ENCODE measurements at regions not wholly inside any gene's neighbourhood (a gene's known extent, or its start where the extent isn't known, plus 50 kb on each side); places are given as distances from the start of the nearest gene placed in this dataset.
A peak's percentile ranks its signal among the peaks of the same experiment; 100 is the strongest.

DNA sequence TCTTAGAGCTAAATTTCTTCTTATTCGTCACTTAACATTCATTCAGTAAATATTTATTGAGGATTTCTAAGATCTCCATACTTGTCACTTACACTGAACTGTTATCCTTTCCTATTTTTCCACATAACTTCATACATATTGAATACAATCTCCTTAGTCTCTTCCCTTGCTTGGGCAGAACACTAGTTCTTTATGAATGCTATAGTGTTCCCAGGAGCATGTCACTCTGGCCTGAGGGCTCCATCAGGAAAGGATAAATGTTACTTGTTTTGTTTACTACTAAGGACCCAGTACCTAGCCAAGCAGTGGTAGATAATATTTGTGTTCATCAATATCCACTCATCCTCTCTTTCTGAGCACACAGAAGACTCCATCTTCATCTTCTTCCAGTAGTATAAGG, 544.7 kb downstream of the ZEB2 start (continued):
- TF ChIP-seq, protein P1, sequence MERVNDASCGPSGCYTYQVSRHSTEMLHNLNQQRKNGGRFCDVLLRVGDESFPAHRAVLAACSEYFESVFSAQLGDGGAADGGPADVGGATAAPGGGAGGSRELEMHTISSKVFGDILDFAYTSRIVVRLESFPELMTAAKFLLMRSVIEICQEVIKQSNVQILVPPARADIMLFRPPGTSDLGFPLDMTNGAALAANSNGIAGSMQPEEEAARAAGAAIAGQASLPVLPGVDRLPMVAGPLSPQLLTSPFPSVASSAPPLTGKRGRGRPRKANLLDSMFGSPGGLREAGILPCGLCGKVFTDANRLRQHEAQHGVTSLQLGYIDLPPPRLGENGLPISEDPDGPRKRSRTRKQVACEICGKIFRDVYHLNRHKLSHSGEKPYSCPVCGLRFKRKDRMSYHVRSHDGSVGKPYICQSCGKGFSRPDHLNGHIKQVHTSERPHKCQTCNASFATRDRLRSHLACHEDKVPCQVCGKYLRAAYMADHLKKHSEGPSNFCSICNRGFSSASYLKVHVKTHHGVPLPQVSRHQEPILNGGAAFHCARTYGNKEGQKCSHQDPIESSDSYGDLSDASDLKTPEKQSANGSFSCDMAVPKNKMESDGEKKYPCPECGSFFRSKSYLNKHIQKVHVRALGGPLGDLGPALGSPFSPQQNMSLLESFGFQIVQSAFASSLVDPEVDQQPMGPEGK (CRISPR knock-in tag; IDR thresholded peaks at IDR 0.05; ENCODE audit: borderline replicate concordance) = no peak
- TF ChIP-seq ZFP3 (CRISPR knock-in tag; IDR thresholded peaks at IDR 0.05) (no peak), ZFP30 (CRISPR knock-in tag; IDR thresholded peaks at IDR 0.05) (no peak), ISL1 (CRISPR knock-in tag; IDR thresholded peaks at IDR 0.05) (no peak), ZNF8 (CRISPR knock-in tag; IDR thresholded peaks at IDR 0.05) (no peak), OSR1 (CRISPR knock-in tag; IDR thresholded peaks at IDR 0.05) (no peak)
- TF ChIP-seq, protein P2, sequence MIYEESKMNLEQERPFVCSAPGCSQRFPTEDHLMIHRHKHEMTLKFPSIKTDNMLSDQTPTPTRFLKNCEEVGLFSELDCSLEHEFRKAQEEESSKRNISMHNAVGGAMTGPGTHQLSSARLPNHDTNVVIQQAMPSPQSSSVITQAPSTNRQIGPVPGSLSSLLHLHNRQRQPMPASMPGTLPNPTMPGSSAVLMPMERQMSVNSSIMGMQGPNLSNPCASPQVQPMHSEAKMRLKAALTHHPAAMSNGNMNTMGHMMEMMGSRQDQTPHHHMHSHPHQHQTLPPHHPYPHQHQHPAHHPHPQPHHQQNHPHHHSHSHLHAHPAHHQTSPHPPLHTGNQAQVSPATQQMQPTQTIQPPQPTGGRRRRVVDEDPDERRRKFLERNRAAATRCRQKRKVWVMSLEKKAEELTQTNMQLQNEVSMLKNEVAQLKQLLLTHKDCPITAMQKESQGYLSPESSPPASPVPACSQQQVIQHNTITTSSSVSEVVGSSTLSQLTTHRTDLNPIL (CRISPR knock-in tag; IDR thresholded peaks at IDR 0.05; ENCODE audit: low read depth) = no peak

DNA sequence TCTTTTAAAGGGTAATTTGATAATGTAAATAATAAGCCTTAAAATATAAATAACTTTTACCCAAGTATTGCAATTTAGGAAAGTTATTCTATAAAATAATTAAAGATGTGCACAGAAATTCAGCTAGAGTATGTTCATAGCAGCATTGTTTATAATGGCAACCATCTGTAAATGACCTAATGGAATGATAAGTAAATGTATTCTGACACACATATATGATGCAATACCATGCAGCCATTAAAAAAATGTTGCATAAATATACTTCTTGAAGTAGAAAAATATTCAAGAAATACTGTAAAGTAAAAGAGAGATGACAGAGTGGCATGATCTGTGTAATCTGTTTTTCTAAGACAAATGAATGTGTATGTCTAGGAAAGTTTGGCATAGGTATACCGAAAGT, 545.7 kb downstream of the ZEB2 start:
- TF ChIP-seq ISL1 (CRISPR knock-in tag; IDR thresholded peaks at IDR 0.05) (0 out of 2 replicates have a peak, but pooled peaks have one; percentile 19), ZFP30 (CRISPR knock-in tag; IDR thresholded peaks at IDR 0.05) (no peak)
- ATAC-seq = no peak

DNA sequence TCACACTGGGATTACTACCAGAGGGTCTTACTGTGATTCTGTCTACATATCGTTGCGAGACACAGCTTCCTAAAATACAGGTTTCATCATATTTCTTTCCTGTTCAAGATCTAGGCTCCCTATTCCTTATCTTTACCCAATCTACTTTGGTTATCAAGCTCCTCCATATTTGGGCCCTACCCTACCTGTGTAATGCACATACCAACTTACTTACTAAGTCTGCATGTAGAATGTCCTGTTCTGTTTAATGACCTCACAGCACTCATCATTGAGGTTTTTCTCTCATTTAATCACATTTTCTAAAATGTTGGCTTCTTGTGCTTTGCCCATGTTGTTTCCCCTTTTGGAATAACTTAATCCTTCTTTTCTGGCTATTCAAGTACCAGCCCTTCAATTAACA, 551.1 kb downstream of the ZEB2 start:
- TF ChIP-seq, protein P3, sequence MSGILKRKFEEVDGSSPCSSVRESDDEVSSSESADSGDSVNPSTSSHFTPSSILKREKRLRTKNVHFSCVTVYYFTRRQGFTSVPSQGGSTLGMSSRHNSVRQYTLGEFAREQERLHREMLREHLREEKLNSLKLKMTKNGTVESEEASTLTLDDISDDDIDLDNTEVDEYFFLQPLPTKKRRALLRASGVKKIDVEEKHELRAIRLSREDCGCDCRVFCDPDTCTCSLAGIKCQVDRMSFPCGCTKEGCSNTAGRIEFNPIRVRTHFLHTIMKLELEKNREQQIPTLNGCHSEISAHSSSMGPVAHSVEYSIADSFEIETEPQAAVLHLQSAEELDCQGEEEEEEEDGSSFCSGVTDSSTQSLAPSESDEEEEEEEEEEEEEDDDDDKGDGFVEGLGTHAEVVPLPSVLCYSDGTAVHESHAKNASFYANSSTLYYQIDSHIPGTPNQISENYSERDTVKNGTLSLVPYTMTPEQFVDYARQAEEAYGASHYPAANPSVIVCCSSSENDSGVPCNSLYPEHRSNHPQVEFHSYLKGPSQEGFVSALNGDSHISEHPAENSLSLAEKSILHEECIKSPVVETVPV (CRISPR knock-in tag; IDR thresholded peaks at IDR 0.05) = no peak
- TF ChIP-seq TCF4 (CRISPR knock-in tag; IDR thresholded peaks at IDR 0.05; ENCODE audit: borderline replicate concordance) = no peak
- no peak for TF ChIP-seq RARB (CRISPR knock-in tag; IDR thresholded peaks at IDR 0.05)
- no peak for TF ChIP-seq GLIS3 (CRISPR knock-in tag; IDR thresholded peaks at IDR 0.05)
- TF ChIP-seq BACH2 (CRISPR knock-in tag; IDR thresholded peaks at IDR 0.05; ENCODE audit: borderline replicate concordance) = no peak
- TF ChIP-seq ZFP3 (CRISPR knock-in tag; IDR thresholded peaks at IDR 0.05) = no peak
- TF ChIP-seq ESRRG (CRISPR knock-in tag; IDR thresholded peaks at IDR 0.05) = no peak
- TF ChIP-seq, protein P4, sequence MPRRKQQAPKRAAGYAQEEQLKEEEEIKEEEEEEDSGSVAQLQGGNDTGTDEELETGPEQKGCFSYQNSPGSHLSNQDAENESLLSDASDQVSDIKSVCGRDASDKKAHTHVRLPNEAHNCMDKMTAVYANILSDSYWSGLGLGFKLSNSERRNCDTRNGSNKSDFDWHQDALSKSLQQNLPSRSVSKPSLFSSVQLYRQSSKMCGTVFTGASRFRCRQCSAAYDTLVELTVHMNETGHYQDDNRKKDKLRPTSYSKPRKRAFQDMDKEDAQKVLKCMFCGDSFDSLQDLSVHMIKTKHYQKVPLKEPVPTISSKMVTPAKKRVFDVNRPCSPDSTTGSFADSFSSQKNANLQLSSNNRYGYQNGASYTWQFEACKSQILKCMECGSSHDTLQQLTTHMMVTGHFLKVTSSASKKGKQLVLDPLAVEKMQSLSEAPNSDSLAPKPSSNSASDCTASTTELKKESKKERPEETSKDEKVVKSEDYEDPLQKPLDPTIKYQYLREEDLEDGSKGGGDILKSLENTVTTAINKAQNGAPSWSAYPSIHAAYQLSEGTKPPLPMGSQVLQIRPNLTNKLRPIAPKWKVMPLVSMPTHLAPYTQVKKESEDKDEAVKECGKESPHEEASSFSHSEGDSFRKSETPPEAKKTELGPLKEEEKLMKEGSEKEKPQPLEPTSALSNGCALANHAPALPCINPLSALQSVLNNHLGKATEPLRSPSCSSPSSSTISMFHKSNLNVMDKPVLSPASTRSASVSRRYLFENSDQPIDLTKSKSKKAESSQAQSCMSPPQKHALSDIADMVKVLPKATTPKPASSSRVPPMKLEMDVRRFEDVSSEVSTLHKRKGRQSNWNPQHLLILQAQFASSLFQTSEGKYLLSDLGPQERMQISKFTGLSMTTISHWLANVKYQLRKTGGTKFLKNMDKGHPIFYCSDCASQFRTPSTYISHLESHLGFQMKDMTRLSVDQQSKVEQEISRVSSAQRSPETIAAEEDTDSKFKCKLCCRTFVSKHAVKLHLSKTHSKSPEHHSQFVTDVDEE (CRISPR knock-in tag; IDR thresholded peaks at IDR 0.05) = no peak
- no peak for TF ChIP-seq ISL1 (CRISPR knock-in tag; IDR thresholded peaks at IDR 0.05)
- TF ChIP-seq CSDC2 (CRISPR knock-in tag; IDR thresholded peaks at IDR 0.05) = no peak
- TF ChIP-seq ZFP30 (CRISPR knock-in tag; IDR thresholded peaks at IDR 0.05) = no peak
- TF ChIP-seq ZC3H10 (CRISPR knock-in tag; IDR thresholded peaks at IDR 0.05) = no peak
- TF ChIP-seq, protein P2 (CRISPR knock-in tag; IDR thresholded peaks at IDR 0.05; ENCODE audit: low read depth) = no peak
- no peak for ATAC-seq

DNA sequence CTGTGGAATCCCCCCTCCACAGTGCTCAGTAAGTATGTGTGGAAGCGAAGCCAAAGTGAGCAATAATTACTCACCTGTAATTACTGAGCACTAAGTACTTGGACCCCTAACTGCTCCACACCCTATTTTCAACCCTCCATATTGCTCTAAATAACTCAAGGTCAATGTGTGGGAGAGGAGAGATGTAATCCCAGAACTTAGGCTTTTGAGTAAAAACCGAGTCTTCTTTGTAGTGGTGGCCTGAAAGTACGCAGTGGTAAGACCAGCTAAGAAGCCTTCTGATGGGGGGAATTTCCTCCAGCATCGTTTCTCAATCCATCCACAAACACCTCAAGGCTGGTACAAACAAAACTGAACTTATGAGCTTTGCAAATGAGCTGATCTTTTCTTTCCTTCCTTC, 551.6 kb downstream of the ZEB2 start:
- TF ChIP-seq ARNTL (CRISPR knock-in tag; IDR thresholded peaks at IDR 0.05; ENCODE audit: borderline replicate concordance, low read depth) (no peak), SNAI2 (CRISPR knock-in tag; IDR thresholded peaks at IDR 0.05) (no peak)
- ATAC-seq = no peak
